ENCODE measurements at regions not wholly inside any gene's neighbourhood (a gene's known extent, or its start where the extent isn't known, plus 50 kb on each side); places are given as distances from the start of the nearest gene placed in this dataset.

- intact Hi-C loops (cut with DNase I; ENCODE audit: low total_unique reads) = no loop called here
- Histone ChIP-seq H3K9me3 (no peaks in the 10 kb centered on the region), H3K36me3 (no peaks in the 10 kb centered on the region), H3K4me1 (peaks cover 5 to 23% (median 12%) of the 10 kb centered on the region in 4 donors), H3K4me3 (no peak overlapping the region), H3K27ac (no peak overlapping the region), H3K27me3 (no peaks in the 10 kb centered on the region)
- WGBS, 2 donors (ENCODE audit: low coverage in 1 of 2) = 69 to 80% methylated on average over 6 to 12 of the region's 12 CpGs
- TF ChIP-seq POLR2AphosphoS5 (IDR thresholded peaks at IDR 0.05) (no peak), POLR2A (IDR thresholded peaks at IDR 0.05) (no peak), CTCF (IDR thresholded peaks at IDR 0.05) (no peak), EP300 (IDR thresholded peaks at IDR 0.05; ENCODE audit: low read depth) (no peak)
- in situ Hi-C loops (cut with MboI; ENCODE audit: low pct_ligation_motif_present in 1 of 4, low pct_unique_long_range_greater_than_20kb in 1 of 4, low sequenced_read_pairs in 3 of 4) = no loop called here
- no peak for DNase-seq
Measured at GRCh38 chr15:70602834-70603560, 160.4 kb downstream of the UACA start.

GRCh38 chr15:70602281-70602680 is 161.1 kb downstream of the UACA start:
- no peak for TF ChIP-seq EP300 (IDR thresholded peaks at IDR 0.05; ENCODE audit: low read depth)
- TF ChIP-seq CTCF (IDR thresholded peaks at IDR 0.05) = no peak
- TF ChIP-seq POLR2AphosphoS5 (IDR thresholded peaks at IDR 0.05) = no peak
- no peak for TF ChIP-seq POLR2A (IDR thresholded peaks at IDR 0.05)
- H3K4me1 ChIP-seq = peaks cover 5 to 20% (median 12%) of the 10 kb centered on the region in 4 donors
- in situ Hi-C loops (cut with MboI; ENCODE audit: low pct_ligation_motif_present in 1 of 4, low pct_unique_long_range_greater_than_20kb in 1 of 4, low sequenced_read_pairs in 3 of 4) (no loop called here), intact Hi-C loops (cut with DNase I; ENCODE audit: low total_unique reads) (no loop called here)
- H3K27ac ChIP-seq = no peak overlapping the region
- 83% methylated on average over 4 of the region's 4 CpGs; no CpG with 5 or more reads in 1 of the 2 donors for WGBS, 2 donors (ENCODE audit: low coverage in 1 of 2)
- no peaks in the 10 kb centered on the region for H3K36me3 ChIP-seq
- H3K4me3 ChIP-seq = no peak overlapping the region
- no peak for DNase-seq
- H3K9me3 ChIP-seq = no peaks in the 10 kb centered on the region
- no peaks in the 10 kb centered on the region for H3K27me3 ChIP-seq

GRCh38 chr15:70597945-70598344 is 165.4 kb downstream of the UACA start:
- H3K27ac ChIP-seq = no peak overlapping the region
- no peak overlapping the region for H3K4me3 ChIP-seq
- no peak for DNase-seq
- no peaks in the 10 kb centered on the region for H3K27me3 ChIP-seq
- in situ Hi-C loops (cut with MboI; ENCODE audit: low pct_ligation_motif_present in 1 of 4, low pct_unique_long_range_greater_than_20kb in 1 of 4, low sequenced_read_pairs in 3 of 4) = no loop called here
- no peak for TF ChIP-seq POLR2AphosphoS5 (IDR thresholded peaks at IDR 0.05)
- TF ChIP-seq POLR2A (IDR thresholded peaks at IDR 0.05) = no peak
- no peak for TF ChIP-seq EP300 (IDR thresholded peaks at IDR 0.05; ENCODE audit: low read depth)
- no peak for TF ChIP-seq CTCF (IDR thresholded peaks at IDR 0.05)
- H3K36me3 ChIP-seq = no peaks in the 10 kb centered on the region
- peaks cover 0 to 12% of the 10 kb centered on the region in 2 donors for H3K9me3 ChIP-seq
- WGBS, 2 donors (ENCODE audit: low coverage in 1 of 2) = 86 to 94% methylated on average over 3 of the region's 3 CpGs
- no peaks in the 10 kb centered on the region for H3K4me1 ChIP-seq
- intact Hi-C loops (cut with DNase I; ENCODE audit: low total_unique reads) = no loop called here

- intact Hi-C loops (cut with DNase I; ENCODE audit: low total_unique reads) (no loop called here), in situ Hi-C loops (cut with MboI; ENCODE audit: low pct_ligation_motif_present in 1 of 4, low pct_unique_long_range_greater_than_20kb in 1 of 4, low sequenced_read_pairs in 3 of 4) (no loop called here)
- no peak for TF ChIP-seq POLR2AphosphoS5 (IDR thresholded peaks at IDR 0.05)
- TF ChIP-seq POLR2A (IDR thresholded peaks at IDR 0.05) = no peak
- no peak for TF ChIP-seq EP300 (IDR thresholded peaks at IDR 0.05; ENCODE audit: low read depth)
- no peak for TF ChIP-seq CTCF (IDR thresholded peaks at IDR 0.05)
- H3K36me3 ChIP-seq = no peaks in the 10 kb centered on the region
- no peaks in the 10 kb centered on the region for H3K27me3 ChIP-seq
- peaks cover 0 to 12% of the 10 kb centered on the region in 2 donors for H3K9me3 ChIP-seq
- H3K4me3 ChIP-seq = no peak overlapping the region
- DNase-seq = no peak
- no peaks in the 10 kb centered on the region for H3K4me1 ChIP-seq
- WGBS, 2 donors (ENCODE audit: low coverage in 1 of 2) = 75 to 90% methylated on average over 2 to 5 of the region's 5 CpGs
- H3K27ac ChIP-seq = no peak overlapping the region
Measured at GRCh38 chr15:70597056-70597603, 166.2 kb downstream of the UACA start.

Data from transverse colon (tissue), 4 donors.